Stimulated activated naive B cell treated with anti-CD40 and anti-IgM and Interleukin-4, amounts not matched to agents 10 μg/mL and 1 μg/mL and 100 μg/mL, for 72 hours (primary cell): ENCODE measurements at regions not wholly inside any gene's neighbourhood (a gene's known extent, or its start where the extent isn't known, plus 50 kb on each side); places are given as distances from the start of the nearest gene placed in this dataset.
"Not testable (repeated sequence)": the region's sequence is repeated elsewhere in the genome, so short reads cannot be mapped to it uniquely, and the experiment has no call there.

ENCODE experiments used
- ATAC-seq, 2 donors: fragments of 150-1000 bp; cut with Tn5 transposase; replicated peaks; 2 replicates each; pipeline ENCODE4 v1.10.0; 2021; ENCODE audit warnings: moderate library complexity in 1 of 2
- DNase-seq: peaks from one replicate; pipeline ENCODE4 v3.0.0; 2021
- H3K27ac Mint-ChIP-seq: one replicate; pipeline ENCODE4 v1.8.0; 2022; ENCODE audit warnings: mild to moderate bottlenecking, mixed read lengths
- H3K27me3 Mint-ChIP-seq, 2 donors: one replicate each; pipeline ENCODE4 v1.8.0; 2022; ENCODE audit warnings: mixed read lengths in 2 of 2
- H3K36me3 Mint-ChIP-seq, 2 donors: one replicate each; pipeline ENCODE4 v1.8.0; 2022; ENCODE audit warnings: mixed read lengths in 2 of 2, mild to moderate bottlenecking in 1 of 2
- H3K4me1 Mint-ChIP-seq, 2 donors: one replicate each; pipeline ENCODE4 v1.8.0; 2022; ENCODE audit warnings: mixed read lengths in 2 of 2, mild to moderate bottlenecking in 1 of 2
- H3K4me3 Mint-ChIP-seq, 2 donors: one replicate each; pipeline ENCODE4 v1.8.0; 2022; ENCODE audit warnings: mild to moderate bottlenecking in 2 of 2, mixed read lengths in 2 of 2, moderate library complexity in 1 of 2
- H3K9me3 Mint-ChIP-seq, 2 donors: one replicate each; pipeline ENCODE4 v1.8.0; 2022; ENCODE audit warnings: mixed read lengths in 2 of 2, mild to moderate bottlenecking in 1 of 2

- no peak overlapping the region for H3K27ac Mint-ChIP-seq
- peaks cover 16 to 19% of the 10 kb centered on the region in 2 donors for H3K27me3 Mint-ChIP-seq
- H3K36me3 Mint-ChIP-seq = no peaks in the 10 kb centered on the region
- DNase-seq = no peak
- no peak overlapping the region for H3K4me3 Mint-ChIP-seq
- no peak for ATAC-seq
- H3K4me1 Mint-ChIP-seq = no peaks in the 10 kb centered on the region
- no peaks in the 10 kb centered on the region for H3K9me3 Mint-ChIP-seq
Measured at GRCh38 chr14:56057071-56057741, 61.0 kb upstream of the PELI2 start.

DNA sequence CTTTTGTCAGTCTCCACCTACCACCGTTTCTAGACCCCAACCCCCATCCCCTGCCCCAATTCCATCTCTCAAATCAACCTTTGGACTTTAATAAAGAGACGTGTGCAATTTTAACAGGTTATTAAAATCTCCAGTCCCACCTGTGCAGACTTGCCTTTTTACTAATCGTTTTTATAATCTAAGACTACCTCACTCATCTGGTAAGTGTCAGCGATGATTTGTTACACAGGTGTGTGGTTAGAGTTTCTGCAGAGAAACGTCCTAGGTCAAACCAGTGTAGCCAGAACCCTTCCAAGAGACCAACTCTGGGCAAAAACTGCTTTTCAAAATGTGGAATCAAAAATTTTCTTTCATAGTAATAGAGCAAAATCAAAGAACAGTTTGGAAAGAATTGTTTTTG, 60.4 kb upstream of the PELI2 start:
- H3K4me3 Mint-ChIP-seq = no peak overlapping the region
- ATAC-seq (no peak), DNase-seq (no peak)
- no peaks in the 10 kb centered on the region for H3K36me3 Mint-ChIP-seq
- H3K27me3 Mint-ChIP-seq = peaks cover 15 to 16% of the 10 kb centered on the region in 2 donors
- no peaks in the 10 kb centered on the region for H3K4me1 Mint-ChIP-seq
- H3K27ac Mint-ChIP-seq = no peak overlapping the region
- no peaks in the 10 kb centered on the region for H3K9me3 Mint-ChIP-seq

GRCh38 chr14:56059054-56059453, 59.2 kb upstream of the PELI2 start:
- Mint-ChIP-seq H3K36me3 (no peaks in the 10 kb centered on the region), H3K9me3 (no peaks in the 10 kb centered on the region)

GRCh38 chr14:56061051-56061450, 57.2 kb upstream of the PELI2 start:
- Mint-ChIP-seq H3K9me3 (no peaks in the 10 kb centered on the region), H3K27me3 (peaks cover 6 to 16% of the 10 kb centered on the region in 2 donors), H3K4me3 (no peak overlapping the region), H3K4me1 (no peaks in the 10 kb centered on the region), H3K27ac (no peak overlapping the region), H3K36me3 (no peaks in the 10 kb centered on the region)
- ATAC-seq = no peak
- DNase-seq = no peak

More at GRCh38 chr14:56059054-56059453, 59.2 kb upstream of the PELI2 start:
- ATAC-seq (no peak), DNase-seq (no peak)
- H3K4me1 Mint-ChIP-seq = no peaks in the 10 kb centered on the region
- no peak overlapping the region for H3K4me3 Mint-ChIP-seq
- peaks cover 12 to 16% of the 10 kb centered on the region in 2 donors for H3K27me3 Mint-ChIP-seq
- no peak overlapping the region for H3K27ac Mint-ChIP-seq

- Mint-ChIP-seq H3K36me3 (no peaks in the 10 kb centered on the region), H3K4me1 (no peaks in the 10 kb centered on the region), H3K27ac (no peak overlapping the region), H3K9me3 (no peaks in the 10 kb centered on the region), H3K4me3 (no peak overlapping the region), H3K27me3 (peaks cover 6 to 13% of the 10 kb centered on the region in 2 donors)
- ATAC-seq (no peak), DNase-seq (no peak)
Measured at GRCh38 chr14:56063131-56063530, 55.1 kb upstream of the PELI2 start.

DNA sequence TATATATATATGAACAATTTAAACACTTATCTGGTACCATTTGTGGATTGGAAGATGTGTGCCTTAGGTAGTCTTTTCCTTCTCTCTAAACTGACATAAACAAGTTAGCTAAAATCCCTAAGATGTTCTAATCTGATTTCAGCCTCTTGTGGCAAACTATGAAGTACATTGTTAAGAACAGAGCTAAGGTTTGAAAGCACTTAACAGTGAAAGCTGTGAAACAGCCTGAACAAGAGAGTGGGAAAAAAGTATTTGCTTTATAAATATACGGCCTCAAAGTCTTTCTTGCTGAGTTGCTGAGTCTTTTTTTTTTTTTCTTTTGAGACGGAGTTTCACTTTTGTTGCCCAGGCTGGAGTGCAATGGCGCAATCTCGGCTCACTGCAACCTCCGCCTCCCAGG, 53.7 kb upstream of the PELI2 start:
- Mint-ChIP-seq H3K9me3 (no peaks in the 10 kb centered on the region), H3K27me3 (peaks cover 6 to 8% of the 10 kb centered on the region in 2 donors), H3K36me3 (no peaks in the 10 kb centered on the region), H3K4me1 (no peaks in the 10 kb centered on the region), H3K27ac (no peak overlapping the region), H3K4me3 (no peak overlapping the region)
- ATAC-seq (no peak), DNase-seq (no peak)

GRCh38 chr14:56065199-56065598, 53.0 kb upstream of the PELI2 start:
- DNase-seq, H3K27ac Mint-ChIP-seq, ATAC-seq, H3K4me1 Mint-ChIP-seq, H3K27me3 Mint-ChIP-seq, H3K4me3 Mint-ChIP-seq, H3K9me3 Mint-ChIP-seq, H3K36me3 Mint-ChIP-seq: not testable (repeated sequence)

DNA sequence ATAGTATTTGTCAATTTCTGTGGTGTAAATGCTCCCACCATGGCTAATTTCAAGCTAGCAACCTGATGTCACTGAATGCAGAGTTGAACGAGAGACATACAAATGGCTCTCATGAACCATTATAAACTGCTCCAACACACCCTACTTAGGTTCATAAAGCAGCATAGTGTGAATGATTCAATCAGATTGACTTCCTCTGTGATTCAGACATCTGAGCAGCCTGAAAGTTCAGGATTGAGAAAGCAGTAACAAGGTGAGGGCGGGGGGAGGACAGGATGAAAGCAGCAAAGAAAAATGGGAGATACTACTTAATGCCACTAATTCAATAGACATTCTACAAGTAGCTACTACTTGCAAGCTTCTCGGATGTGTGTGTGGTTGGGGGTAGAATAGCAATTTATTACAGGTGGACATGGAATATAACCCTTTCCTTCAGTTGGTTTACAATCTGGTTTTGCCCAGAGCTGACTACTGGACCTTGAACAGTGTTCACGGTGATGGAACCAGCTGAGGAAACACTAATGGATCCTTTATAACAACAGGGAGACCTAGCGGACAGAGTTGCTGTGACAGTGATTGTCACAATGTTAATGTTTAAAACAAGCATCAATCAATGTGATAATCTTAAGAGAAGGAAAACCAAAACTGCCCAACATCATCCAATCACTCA, 52.5 kb upstream of the PELI2 start:
- Mint-ChIP-seq H3K27ac (no peak overlapping the region), H3K9me3 (no peaks in the 10 kb centered on the region), H3K36me3 (no peaks in the 10 kb centered on the region), H3K4me3 (no peak overlapping the region), H3K27me3 (peaks cover 3 to 4% of the 10 kb centered on the region in 2 donors), H3K4me1 (no peaks in the 10 kb centered on the region)
- no peak for ATAC-seq
- no peak for DNase-seq
